GM18520 (cell line): ENCODE measurements at regions not wholly inside any gene's neighbourhood (a gene's known extent, or its start where the extent isn't known, plus 50 kb on each side); places are given as distances from the start of the nearest gene placed in this dataset.

Experiments used
- ATAC-seq: cut with Tn5 transposase; IDR thresholded peaks from one replicate; pipeline ENCODE4 v1.9.1; 2021; ENCODE audit not compliant: unreplicated experiment

DNA sequence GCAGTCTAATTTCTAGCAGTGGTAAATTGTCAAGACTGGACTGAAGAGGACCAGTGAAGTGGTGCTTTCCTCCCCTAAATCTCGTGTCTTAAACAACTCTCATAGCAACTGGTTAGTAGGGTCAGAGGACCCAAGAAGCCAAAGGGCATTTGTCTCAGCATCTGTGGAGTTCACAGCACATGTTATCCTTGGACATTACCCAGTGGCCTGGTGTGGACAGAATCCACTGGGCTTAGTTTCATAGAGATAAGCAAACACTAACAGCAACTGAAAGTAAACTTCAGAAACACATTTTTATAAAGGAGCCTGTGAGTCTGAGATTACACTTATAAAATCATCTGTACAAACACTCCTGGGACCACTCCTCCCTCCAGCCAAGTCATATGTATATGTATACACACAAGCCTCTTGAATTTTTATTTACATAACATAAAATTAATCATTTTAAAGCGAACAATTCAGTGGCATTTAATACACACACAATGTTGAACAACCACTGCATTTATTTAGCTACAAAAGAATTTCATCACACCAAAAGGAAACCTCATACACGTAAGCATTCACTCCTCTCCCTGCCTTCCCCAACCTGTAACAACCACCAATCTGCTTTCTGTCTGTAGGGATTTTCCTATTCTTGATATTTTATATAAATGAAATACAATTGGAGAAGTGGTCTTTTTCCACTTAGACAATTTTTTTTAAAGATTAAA lies 457.8 kb downstream of the RASEF start:
- ATAC-seq: no peak

DNA sequence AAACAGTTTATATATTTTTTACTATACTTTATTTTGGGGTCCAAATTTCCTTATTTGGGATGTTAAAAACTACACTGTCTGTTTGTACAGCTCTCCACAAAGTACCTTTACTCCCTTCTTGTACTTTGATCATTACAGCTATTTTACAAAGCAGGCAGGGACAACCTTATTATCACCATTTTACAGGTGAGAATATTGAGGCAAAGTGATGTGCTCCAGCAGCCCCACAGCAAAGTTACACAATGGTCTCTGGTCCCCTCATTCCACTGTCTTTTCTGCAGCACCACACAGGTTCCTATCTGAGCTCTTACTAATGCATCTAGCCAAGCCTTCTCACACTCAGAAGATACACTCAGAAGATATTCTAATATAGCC lies 457.3 kb downstream of the RASEF start:
- no peak for ATAC-seq

DNA sequence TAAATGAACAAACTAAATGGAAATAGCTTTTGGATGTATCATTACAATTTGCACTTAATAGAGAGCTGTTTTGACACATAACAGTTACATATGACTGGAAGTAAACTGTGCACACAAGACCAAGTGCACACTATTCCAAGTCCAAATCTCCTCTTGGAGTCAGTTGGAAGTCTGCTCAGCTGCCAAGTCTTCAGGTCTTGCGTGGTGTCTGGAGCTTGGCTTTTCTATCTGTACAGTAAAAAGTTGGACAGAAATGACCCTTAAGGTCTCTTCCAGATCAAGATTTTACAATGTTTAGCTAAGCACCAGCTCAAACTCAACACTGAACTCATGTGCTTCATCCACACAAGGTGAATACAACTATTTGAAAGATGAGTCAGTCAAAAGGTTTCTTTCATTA lies 456.9 kb downstream of the RASEF start:
- ATAC-seq: no peak

DNA sequence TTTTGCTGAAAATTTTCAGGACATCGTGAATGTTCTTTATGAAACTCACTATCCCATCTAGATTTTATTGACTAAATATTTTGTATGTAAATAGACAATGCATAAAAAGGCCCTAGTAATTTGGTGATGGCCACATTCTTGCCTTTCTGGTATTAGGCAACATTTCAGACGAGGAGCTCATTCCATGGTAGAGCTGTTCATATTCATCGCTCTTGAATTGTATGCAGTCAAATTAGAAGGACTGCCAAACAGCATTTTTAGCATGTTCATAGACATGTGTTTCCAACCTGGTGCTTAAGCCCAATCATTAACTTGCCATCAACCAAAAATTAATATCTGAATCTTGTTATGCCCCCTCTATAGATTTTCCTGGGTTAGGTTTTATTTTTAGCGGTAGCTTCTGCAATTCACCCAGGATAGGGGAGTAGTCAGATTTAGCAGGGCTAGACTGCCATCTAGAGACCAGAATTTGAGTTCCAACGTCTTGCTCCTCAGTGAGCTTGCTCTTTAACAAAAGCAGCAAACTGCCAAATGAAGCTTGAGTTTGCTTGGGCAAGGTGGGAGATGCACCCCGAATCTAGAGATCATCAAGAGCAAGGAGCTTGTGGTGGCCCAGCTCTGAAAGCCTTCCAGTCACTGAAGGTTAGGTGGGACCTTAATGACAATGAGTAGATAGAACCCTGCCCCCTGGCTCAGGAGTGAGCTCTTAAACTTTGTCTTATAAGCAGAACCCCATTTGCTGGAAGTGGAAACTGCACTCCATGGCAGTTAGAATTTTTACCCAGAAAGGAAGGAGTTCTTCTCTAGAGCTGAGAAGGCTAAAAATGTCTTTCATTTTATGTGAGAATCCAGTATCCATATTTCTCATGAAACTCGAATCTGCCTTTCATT lies 456.2 kb downstream of the RASEF start:
- no peak for ATAC-seq

DNA sequence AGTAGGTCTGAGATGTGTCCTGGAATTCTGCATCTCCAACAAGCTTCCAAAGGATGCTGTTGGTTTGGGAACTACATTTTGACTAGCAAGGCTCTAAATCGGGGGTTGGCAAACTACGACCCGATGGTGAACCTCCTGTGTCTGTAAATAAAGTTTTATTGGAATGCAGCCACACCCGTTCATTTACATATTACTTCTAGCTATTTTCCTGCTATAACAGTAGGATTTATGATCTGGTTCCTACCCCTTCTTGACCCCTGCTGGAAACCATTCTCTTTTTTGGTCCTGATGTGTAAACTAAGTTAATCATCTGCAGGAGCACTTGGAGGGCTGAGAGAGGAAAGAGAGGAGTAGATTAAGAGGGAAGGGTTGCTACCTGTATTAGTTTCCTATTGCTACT lies 454.5 kb downstream of the RASEF start:
- ATAC-seq: no peak

DNA sequence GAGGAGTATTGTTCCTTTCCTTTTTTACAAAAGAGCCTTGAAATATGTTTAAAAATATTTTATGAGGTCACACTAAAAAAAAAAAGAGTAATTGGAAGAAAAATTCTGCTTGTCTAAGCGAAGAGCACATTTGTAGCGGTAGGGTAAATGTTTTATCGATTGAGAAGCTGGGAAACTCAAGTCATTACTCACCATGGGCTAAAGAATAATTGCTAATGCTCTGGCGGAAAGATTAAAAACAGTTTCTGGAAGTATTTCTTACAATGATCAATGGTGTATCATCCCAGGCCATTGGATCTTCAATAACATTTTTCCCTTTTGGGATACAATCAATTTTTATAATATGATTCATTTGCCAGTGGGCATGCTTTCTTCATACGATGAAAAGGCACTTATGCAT lies 450.0 kb downstream of the RASEF start:
- no peak for ATAC-seq

DNA sequence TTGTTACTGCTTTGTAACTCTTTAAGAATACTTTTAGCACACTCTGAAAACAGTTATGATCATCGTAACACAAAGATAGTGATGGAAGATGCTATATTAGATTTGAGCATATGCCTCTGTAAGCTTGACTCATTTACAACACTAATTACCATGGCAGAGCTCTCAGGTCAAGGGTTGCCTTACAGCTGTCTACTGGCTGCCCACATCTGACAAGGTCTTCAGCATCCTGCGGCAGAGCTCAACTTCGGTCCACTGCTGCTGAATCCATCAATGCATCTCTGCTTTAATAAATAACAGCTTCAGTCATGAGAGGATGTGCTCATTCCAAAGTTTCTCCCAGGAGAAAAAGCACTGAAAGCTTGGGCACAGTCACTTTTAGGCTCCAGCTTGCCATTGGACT lies 449.4 kb downstream of the RASEF start:
- ATAC-seq: no peak

DNA sequence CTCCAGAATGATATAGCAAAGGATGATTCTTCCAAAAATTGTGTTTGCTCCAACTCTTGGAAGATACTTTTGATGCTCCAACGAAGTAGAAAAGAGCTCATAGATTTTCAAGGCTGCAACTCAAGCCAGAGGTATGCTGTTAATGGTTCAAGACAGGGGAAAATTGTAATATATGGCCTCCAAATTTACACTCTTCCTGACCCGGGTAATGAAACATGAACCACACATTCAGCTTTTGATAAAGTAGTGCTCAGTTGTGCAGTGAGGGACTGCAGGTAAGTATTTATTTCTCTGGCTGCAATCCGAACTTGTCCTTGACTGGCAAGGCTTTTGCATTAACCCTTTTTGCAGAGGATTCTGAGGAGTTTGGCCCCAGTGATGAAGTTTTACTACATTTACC lies 446.4 kb downstream of the RASEF start:
- no peak for ATAC-seq

DNA sequence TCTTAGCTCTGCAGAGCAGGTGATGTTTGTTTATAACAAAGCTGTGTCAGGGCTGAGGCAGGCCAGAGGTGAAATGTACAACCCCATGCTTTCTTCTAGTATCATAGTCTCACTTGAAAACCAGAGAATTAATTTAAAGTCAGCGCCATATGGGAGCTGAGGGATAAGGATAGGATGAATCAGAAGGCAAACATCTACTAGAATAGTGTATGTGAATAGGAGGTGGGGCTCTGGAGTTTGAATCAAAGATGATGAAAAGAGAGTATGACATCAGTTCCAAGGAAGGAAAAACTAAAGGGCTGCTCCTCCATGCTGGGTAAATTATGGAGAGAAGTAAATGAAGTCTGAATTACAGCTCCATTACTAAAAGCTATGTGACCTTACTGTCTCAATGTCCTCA lies 441.5 kb downstream of the RASEF start:
- no peak for ATAC-seq

DNA sequence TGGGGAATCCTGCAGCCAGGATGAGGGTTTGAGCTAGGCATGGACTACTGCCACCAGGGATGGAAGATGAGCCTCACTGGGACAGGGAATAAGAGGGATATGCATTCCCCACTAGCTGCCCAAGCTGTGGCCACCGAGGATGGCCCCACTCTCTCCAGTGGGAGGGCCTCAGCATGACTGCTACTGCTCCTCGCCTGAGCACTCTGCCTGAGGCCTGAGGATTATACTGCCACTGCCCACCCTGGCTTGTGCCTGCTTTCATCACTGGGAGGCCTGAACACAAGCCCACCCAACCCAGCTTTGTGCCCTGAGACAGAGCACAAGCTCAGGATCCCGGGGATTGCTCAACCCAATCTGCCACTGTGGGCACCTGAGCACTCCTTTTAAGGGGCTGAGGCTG lies 425.6 kb downstream of the RASEF start:
- no peak for ATAC-seq

DNA sequence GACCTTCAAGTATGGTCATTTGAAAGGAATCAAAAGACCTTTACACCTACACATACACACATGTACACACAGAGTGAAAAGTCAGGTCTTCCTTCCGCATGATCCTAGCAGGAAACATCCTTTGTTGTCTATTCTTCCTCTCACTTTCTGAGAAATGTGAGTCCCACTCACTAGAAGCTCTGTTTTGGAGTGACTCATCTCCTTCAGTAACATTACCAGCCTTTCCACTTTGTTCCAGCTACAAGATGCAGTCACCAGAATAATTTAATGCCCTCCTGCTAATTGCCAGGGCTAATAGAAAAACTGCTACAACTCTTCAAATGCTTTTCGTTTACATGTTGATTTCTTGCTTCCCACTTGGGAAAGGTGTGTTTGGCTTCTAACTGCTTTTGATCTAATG lies 417.3 kb downstream of the RASEF start:
- ATAC-seq: no peak

DNA sequence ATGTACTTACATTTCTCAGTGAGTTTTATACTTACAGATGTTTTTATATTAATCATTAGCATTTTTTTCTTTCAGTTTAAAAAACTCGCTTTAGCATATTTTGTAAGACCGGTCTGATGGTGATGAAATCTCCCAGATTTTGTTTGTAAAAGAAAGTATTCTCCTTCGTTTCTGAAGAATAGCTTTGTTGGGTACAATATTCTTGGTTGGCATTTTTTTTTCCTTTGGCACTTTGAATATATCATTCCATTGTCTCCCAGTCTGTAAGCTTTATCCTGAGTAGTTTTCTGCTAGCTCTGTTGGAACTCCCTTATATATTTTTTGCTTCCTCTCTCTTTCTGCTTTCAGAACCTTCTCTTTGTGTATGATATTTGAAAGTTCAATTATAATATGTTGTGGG lies 412.6 kb downstream of the RASEF start:
- ATAC-seq: no peak

DNA sequence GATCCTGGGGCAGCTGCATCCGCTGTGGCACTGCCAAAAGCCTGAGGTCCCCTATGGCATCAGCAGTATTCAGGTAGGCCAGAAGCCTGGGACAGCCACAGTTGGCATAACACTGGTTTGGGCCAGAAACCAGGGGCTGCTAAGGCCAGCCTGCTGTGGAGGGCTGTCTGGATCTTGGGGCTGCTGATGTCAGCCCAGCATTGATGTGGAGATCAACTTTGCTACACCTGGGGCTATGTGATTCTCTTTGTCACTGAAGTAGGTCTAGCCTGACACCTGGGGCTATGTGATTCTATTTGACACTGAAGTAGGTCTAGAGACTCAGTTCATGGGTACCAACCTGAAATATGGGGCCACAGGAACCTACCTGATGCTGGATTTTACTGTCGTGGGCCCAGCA lies 411.5 kb downstream of the RASEF start:
- no peak for ATAC-seq

DNA sequence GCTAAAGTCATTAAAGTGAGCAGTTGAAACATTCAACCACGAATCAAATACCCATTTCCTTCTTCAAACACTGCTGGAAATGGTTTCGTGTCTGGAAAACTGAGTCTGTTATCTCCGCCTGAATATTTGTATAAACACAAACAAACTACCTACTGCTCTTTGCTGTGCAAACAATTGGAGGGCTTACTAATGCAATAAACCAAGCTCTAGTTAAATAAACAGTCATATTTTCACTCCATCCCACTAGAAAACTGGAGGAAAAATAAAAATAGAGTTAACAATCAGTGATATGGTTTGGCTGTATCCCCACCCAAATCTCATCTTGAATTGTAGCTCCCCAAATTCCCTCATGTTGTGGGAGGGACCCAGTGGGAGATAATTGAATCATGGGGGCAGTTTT lies 397.6 kb downstream of the RASEF start:
- no peak for ATAC-seq

DNA sequence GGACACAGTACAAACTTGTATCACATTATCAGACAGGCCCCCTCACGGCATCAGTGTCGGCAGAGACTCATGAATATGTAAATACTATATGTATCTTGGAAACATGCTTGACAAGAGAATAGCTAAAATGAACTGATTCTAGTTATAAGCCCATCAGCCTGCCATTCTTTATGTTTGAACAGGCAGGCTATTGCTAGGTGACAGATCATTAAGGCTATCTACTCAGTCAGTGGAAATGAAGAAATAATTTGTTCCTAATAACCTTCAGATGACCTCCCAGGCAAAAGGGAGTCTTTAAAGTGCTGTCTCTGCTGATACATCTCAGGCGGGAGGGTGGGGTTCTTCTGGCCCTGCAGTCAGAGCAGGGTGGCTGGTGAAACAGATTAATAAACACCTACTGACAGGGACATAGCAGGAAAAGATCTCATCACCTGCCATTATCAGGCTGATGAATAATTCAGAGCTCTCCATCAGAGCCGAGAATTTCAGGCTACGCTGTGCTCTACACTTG lies 394.2 kb downstream of the RASEF start:
- no peak for ATAC-seq

DNA sequence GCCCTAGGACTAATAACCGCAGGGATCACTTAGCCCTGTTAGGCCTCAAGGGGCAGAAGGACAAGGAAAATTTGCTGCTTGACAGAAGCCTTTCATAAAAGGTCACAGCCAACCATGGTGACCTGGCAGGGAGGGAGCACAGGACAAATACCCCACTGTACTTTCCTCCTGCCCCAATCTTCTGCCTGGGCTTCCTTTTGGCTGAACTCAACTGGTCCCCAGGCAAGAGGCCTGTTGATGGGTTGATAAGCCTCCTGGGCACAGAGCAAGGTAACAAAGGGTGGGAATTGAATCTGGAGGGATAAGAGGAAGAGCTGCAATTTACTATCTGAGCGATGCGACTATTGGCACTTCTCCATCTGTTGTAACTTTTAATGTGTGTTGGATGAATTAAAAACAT lies 392.9 kb downstream of the RASEF start:
- no peak for ATAC-seq

DNA sequence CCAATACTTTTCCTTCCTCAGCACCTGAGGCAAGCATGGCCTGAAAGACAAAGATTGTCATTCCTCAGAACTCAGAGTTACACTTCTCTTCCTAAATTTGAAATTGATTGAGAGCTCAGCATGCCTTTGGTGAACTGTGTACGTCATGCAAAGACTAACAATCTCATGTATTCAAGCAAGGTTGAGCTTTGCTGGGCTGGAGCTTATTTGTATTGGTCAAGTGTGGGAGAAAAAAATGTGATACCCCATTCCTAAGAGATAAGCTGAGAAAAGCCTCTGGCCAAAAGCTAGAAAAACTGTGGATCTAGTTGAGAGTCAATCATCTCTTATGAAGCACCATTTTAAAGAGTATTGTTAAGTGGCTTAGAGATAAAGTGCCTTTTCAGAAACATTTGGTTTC lies 392.2 kb downstream of the RASEF start:
- no peak for ATAC-seq

DNA sequence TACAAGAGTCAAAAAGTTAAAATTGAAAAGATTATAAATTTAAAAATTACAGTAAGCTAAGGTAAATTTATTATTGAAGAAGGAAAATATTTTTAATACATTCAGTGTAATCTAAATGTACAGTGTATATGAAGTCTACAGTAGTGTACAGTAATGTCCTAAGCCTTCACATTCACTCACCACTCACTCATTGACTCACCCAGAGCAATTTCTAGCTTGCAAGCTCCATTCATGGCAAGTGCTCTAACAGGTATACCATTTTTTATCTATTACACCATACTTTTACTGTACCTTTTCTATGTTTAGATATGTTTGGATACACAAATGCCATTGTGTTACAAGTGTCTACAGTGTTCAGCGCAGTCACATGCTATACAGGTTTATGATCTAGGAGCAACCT lies 389.7 kb downstream of the RASEF start:
- ATAC-seq: no peak

DNA sequence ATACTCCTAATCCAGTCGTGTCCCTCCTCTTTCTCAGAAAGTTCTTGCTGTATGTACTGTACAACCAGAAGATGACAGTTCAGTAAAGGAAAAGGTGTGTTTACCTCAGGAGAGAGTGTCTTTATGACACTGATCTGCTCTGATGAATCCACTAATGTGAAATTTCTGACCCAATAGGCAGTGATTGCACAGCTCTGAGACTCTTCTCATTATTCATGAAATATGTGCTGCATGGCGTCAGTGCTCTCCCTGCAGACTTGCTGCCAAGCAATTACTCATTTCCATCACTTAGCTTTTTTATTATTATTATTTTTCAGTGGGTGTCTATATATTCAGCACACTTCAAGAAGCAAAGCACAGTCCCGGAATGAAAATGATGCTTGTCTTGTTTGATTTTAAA lies 389.0 kb downstream of the RASEF start:
- ATAC-seq: no peak

DNA sequence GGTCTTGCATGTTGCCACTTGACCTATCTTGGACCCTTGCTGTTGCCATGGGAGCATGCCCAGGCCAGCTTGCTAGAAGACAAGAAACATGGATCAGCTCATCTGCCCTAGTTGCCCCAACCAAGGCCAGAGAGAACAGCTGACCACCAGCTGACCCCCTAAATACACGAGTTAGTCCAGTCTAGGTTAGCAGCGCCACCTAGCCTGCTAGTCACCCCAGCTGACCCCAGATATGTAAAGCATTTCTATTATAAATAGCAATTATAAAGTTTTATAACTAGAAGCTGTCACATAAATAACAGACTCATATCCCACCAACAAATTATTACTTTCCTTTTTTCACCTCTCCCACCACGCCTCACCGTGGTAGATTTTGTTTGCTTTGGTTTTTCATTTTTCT lies 387.8 kb downstream of the RASEF start:
- ATAC-seq: no peak

DNA sequence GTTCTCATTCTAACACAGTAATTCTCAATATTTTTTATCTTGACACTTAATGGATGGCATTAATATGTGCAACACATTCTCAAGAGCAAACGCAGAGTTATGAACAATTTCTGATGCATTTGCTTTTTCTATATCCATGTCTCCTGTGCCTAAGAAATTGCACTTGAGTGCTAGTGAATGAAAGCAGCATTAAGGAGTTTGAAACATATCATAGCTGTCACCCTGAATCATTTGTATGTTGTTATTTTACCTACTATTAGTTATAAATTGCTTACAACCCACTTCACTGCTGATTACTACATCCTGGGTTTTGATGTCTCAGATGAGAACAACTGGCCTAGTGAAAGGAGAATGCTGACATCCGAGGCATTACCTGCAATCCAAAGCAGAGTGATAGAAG lies 387.3 kb downstream of the RASEF start:
- ATAC-seq: no peak

DNA sequence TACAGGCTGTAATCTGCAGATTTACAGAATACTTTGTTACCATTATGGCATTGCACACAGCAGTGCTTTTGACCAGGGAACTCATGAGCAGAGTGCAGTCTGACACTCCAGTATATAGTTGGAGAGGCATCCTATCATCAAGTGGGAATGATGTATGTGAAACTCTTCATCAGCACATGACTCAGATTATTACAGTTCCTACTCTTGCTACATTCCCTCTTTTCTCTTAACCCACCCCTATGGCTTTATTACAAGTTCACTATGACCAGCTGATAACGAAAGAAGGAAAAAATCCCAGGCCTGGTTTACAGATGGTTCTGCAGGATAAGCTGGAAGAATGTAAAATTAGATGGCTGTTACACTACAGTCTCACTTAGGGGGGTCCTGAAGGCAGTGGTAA lies 385.9 kb downstream of the RASEF start:
- no peak for ATAC-seq
